GM18907 (cell line): ENCODE measurements at regions not wholly inside any gene's neighbourhood (a gene's known extent, or its start where the extent isn't known, plus 50 kb on each side); places are given as distances from the start of the nearest gene placed in this dataset.

Experiments used
- ATAC-seq: cut with Tn5 transposase; IDR thresholded peaks from one replicate; pipeline ENCODE4 v1.9.1; 2021; ENCODE audit warnings: mild to moderate bottlenecking, moderate library complexity; ENCODE audit not compliant: unreplicated experiment

- ATAC-seq: no peak
Measured at GRCh38 chr21:34313116-34313515, 50.7 kb upstream of the KCNE2 start.
